GM21737 (cell line): ENCODE measurements at regions not wholly inside any gene's neighbourhood (a gene's known extent, or its start where the extent isn't known, plus 50 kb on each side); places are given as distances from the start of the nearest gene placed in this dataset.

Experiments
- ATAC-seq: cut with Tn5 transposase; IDR thresholded peaks from one replicate; pipeline ENCODE4 v1.9.1; 2021; ENCODE audit warnings: mild to moderate bottlenecking, moderate library complexity; ENCODE audit not compliant: unreplicated experiment

DNA sequence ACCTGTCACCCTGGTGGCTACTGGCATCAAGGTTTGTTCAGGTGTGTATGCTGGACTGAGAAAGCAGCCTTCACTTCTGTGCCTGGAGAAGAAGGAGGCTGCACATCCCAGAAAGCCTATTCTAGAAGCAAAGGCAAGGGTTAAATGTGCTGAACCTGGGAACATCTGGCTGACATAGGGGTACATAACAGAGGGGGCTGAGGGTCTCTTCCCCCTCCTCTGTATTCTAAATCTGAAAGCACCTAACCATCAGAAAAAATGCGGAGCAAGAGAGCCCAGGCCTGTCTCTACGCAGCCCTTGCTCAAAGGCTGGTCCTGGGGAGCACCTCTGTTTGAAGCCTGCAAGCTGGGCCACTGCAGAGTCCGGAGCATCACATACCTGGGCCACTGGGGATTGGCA is 53.2 kb upstream of the FSTL4 start:
- no peak for ATAC-seq

DNA sequence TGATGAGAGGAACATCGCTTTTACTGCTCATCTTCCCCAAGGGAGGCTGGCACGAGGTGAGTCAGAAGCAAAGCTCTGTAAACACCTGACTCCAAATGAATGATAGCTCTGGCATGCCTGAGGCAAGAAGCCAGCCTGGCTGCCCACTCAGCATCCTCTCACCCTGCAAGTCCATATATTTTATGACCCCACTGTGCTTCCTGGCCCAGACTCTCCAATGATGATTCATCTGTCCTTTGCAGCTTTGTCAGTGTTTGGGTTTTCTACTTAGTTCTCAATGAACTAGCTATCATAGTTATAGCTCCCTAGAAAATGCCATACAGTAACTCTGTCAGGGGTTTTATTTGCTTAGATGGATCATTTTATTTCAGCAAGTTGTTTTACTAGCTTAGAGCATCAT is 52.1 kb upstream of the FSTL4 start:
- ATAC-seq = no peak

- no peak for ATAC-seq
Measured at GRCh38 chr5:133663397-133664054, 51.2 kb upstream of the FSTL4 start.

DNA sequence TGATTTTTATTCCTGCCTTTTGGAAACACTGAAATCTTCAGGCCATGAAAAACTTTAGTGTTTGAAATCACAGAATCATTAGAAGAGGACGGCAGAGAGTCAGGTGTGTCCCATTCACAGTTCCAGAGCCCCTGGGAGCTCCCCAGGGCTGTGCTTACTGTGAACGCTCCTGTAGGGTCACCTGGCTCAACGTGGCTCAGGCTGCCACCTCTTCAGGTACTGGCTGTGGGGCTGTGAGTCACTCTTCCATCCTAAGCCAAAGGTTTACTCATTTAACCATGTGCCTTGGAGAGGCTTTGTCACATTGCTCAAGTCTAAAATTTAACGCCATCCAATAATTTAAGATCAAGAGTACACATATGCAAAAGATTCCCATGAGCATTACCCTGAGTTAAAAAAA is 50.2 kb upstream of the FSTL4 start:
- ATAC-seq = no peak
